HG03565 (cell line): ENCODE measurements at regions not wholly inside any gene's neighbourhood (a gene's known extent, or its start where the extent isn't known, plus 50 kb on each side); places are given as distances from the start of the nearest gene placed in this dataset.
A peak's percentile ranks its signal among the peaks of the same experiment; 100 is the strongest.

ENCODE experiments used
- ATAC-seq: cut with Tn5 transposase; IDR thresholded peaks from one replicate; pipeline ENCODE4 v1.9.1; 2021; ENCODE audit warnings: mild to moderate bottlenecking, moderate library complexity; ENCODE audit not compliant: unreplicated experiment

GRCh38 chr7:115883629-115884028 is 146.9 kb downstream of the TFEC start:
- no peak for ATAC-seq

GRCh38 chr7:115881476-115881875 is 149.1 kb downstream of the TFEC start:
- ATAC-seq, result no peak

- ATAC-seq, result no peak
Observed at GRCh38 chr7:115879171-115879570, 151.4 kb downstream of the TFEC start.

DNA sequence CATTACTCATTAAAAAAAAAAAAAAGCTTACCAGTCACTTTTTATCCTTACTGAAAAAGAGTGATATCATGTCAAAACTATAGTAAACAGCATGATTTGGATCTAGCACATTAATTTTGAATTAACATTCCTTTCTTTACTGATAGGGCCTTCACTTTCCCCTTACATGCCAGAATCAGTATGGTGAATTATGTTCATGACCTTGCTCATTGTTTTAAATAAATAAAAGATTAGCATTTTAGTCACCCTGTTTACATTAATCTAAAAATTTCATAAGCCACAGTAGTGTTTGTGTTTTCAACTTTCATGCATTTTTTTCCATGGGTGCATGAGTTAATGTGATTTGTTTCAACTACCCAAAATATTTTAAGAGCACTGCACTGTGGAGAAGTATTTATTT is 160.8 kb downstream of the TFEC start:
- ATAC-seq, result no peak

- ATAC-seq, result no peak
Observed at GRCh38 chr7:115869190-115869589, 161.4 kb downstream of the TFEC start.

DNA sequence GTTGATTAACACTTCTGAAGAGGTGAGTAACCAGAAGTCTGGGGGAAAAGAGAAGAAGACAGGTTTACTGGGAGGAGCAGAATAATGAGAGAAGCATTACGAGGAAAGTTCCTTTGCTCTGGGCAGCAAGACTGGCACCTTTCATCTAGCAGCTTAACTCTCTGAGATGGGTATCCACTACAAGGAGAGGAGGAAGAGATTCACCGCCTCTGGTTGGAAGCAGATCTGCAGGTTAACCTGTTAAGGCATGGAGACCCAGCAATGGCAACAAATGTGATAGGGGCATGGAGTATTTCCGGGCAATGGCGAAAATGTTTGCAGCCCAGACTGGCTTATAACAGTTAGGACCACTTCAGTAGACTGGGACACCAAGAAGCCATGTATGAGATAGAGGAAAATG is 162.2 kb downstream of the TFEC start:
- ATAC-seq, result no peak

GRCh38 chr7:115864082-115864481 is 166.5 kb downstream of the TFEC start:
- ATAC-seq, result no peak

DNA sequence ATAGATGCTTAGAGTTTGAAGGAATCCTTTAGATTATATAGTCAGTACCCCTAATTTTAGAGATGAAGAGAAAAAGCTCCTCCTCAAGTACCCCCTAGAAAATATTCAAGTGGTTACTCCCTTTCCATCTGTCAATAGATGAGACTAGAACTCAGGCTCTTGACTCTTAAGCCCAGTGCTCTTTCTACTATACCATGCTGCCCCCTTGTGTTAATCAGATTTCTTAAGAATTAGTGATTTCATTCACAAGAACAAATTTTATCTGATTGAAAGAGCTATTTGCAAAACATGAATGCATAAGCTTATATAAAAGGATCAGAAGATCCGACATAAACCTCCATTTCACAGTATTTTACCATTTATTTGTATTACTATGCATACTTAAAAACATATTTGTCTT is 179.3 kb downstream of the TFEC start:
- ATAC-seq, result peak; percentile 50

DNA sequence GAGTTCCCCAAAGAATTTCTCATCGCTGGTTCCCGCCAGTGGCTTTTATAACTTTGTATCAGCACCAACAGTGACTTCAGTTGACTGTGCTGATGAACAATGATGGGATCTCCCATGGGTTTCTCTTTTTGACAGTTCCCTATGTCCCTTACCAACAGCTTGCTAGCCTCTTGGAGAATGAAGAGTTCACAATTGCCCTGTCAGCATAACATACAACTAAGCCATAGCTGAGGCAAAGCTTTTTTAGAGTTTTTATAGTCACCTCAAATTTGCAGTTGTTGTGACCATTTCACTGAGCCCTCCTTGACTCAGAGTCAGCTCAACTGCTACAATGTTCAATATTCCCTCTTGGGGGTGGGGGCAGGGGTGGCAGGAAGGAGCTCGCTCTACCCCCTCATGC is 179.8 kb downstream of the TFEC start:
- ATAC-seq, result no peak

DNA sequence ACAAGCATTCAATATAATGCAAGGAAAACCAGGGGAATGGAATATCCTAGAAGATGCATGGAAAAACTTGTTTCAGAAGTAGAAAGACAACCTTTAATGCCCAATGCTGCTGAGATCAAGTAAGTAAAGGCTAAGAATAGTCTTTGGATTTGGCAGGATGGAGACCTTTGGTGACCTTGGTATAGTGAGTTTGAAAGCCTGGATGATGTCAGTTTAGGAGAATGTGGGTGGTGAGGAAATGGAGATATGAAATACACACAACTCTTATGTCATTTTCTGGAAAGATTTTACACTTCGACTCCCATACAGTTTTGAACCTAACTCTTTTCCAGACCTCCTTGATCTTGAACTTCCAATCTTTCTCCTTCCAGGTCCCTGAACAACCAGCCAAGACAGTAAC is 185.7 kb downstream of the TFEC start:
- no peak for ATAC-seq

DNA sequence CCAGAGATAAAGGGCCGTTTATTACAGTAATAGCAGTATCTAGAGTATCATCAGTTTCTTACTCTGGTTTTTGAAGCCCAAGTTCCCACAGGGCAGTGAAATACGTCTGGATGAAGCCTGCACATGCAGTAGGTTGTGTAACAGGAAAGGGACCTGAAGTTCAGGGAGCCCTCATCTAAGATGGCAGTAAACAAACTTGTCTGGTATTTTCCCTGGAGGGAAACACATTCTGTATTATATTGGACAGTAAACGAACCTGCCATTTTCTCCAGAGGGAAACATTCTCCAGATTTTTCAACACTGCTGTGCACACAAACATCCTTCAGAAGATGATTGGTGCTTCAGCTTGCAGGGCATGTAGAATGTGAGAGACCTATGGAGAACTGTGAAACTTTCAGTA is 189.9 kb downstream of the TFEC start:
- no peak for ATAC-seq

GRCh38 chr7:115838829-115839228 is 191.7 kb downstream of the TFEC start:
- no peak for ATAC-seq

GRCh38 chr7:115831371-115831770 is 199.2 kb downstream of the TFEC start:
- peak; percentile 34 for ATAC-seq

- ATAC-seq, result peak; percentile 62
Observed at GRCh38 chr7:115827305-115828045, 203.1 kb downstream of the TFEC start.

GRCh38 chr7:115825456-115826115 is 205.0 kb downstream of the TFEC start:
- ATAC-seq, result no peak

DNA sequence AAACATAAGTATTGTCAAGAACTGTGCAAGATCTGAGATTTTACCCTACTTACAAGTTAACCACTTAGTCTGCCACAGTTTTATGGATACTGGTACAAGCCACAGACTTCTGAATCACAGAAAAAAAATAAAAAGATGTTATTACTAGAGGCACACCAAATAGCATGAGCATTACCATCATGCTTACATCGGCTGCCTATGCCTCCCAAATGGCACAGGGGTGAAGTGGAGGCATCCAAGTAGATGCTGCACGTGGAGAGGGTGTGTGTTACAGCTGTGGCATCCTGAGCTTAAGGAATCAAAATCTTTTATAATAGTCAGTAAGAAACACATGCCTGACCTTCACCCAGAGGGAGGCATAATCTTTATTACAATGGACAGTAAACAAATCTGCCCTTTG is 207.8 kb downstream of the TFEC start:
- no peak for ATAC-seq

- ATAC-seq, result no peak
Observed at GRCh38 chr7:115822380-115822779, 208.2 kb downstream of the TFEC start.

DNA sequence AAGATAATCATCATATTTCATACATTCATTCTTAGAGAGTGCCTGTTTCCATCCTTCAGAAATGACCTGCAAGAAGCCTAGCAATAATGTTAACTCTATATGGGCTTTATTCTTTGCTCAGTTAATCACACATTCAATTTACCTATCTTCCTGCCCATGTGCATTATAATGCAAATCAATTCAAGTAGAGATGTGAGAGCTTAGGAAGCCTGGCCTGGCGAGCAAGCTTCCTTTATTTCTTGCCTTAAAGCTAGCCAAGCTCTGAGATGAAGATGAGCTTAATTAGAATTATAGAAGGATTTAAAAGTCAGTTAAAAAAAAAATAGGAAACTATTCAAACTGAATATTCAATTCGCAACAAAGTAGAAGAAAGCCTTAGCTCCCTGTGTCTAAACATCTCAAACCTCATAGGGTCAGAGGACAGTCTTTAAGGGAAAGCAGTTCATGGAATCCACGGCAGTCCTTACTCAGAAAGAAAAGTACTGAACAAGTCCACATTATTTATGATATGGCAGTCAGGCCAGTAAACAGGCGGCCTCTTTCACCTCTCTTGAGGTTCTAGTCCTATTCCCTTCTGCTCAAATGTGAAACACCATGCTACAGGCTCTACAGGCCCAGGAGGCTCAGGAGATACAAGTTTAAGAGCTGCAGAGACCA is 214.1 kb downstream of the TFEC start:
- ATAC-seq, result no peak

DNA sequence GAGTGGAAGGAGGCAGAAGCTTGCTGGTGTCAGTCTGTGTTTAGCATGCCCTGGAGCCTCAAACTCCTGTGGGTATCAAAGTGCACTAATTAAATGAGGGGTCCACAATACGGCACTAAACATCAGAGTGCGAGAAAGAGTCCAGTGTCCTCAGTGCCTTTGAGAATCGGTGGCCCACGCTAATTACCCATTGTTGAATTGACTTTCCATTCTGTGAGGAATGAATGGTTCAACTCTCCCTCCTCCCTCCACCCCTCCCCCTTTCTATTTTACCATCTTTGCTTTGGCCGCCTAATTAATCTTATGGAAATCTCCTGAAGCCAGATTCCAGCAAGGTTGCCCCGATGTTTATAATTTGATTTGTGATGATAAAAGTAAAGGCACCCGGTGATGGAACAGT is 217.8 kb downstream of the TFEC start:
- ATAC-seq, result no peak

DNA sequence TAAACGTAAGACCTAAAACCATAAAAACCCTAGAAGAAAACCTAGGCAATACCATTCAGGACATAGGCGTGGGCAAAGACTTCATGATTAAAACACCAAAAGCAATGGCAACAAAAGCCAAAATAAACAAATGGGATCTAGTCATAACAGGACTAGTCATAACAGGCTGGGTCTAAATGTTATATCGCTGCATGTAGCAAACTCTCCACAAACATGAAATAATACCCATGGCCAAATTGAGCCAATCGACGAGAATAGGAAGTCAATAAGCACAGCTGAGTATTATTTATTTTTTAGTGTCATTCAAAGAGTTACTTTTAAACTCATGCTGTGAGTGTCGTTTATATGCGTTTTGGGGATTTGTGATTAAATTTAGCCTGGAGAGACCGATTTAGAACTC is 225.1 kb downstream of the TFEC start:
- no peak for ATAC-seq

- ATAC-seq, result no peak
Observed at GRCh38 chr7:115802415-115802814, 228.1 kb downstream of the TFEC start.

DNA sequence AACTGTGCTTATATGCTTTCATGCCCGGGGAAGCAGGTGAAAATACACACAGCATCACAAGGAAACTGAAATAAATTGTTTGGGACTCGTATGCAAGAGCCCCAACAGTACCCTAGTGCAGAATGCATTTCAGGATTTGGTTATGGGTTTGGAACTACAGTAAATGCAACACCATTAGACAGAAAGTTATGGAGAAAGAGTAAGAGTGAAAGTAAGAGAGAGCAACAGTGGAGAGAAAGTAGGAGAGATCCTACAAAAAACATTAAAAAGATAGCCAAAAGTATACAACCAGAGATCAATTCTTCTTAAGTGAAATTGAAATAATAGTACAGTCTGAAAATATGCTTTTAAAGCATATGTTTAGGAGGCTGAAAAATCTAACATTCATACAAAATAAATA is 231.1 kb downstream of the TFEC start:
- no peak for ATAC-seq
